GM23248 (cell line): ENCODE measurements at regions not wholly inside any gene's neighbourhood (a gene's known extent, or its start where the extent isn't known, plus 50 kb on each side); places are given as distances from the start of the nearest gene placed in this dataset.

ENCODE experiments used
- DNase-seq: peaks from one replicate; pipeline ENCODE4 v3.0.0-alpha.2; 2015
- H2AFZ ChIP-seq: fragments of 200-600 bp; sonication (generic); 2 replicates; pipeline ENCODE4 v1.6.1; 2016; ENCODE audit warnings: antibody characterized with exemption
- H3F3A ChIP-seq: fragments of 200-600 bp; sonication (generic); 2 replicates; pipeline ENCODE4 v1.6.1; 2016; ENCODE audit warnings: mild to moderate bottlenecking, antibody characterized with exemption, mixed run types; ENCODE audit not compliant: insufficient read depth
- H3K27ac ChIP-seq: fragments of 200-600 bp; sonication (generic); 2 replicates; pipeline ENCODE4 v1.5.1; 2016; ENCODE audit warnings: mild to moderate bottlenecking
- H3K27me3 ChIP-seq: fragments of 200-600 bp; sonication (generic); replicated peaks from 2 replicates; pipeline ENCODE4 v1.6.1; 2016; ENCODE audit warnings: mild to moderate bottlenecking; ENCODE audit not compliant: insufficient read depth
- H3K36me3 ChIP-seq: fragments of 200-600 bp; sonication (generic); 2 replicates; pipeline ENCODE4 v1.6.1; 2016; ENCODE audit warnings: low read depth, mild to moderate bottlenecking
- H3K4me1 ChIP-seq: fragments of 200-600 bp; sonication (generic); 2 replicates; pipeline ENCODE4 v1.6.1; 2016; ENCODE audit warnings: mild to moderate bottlenecking; ENCODE audit not compliant: insufficient read depth
- H3K4me2 ChIP-seq: fragments of 200-600 bp; sonication (generic); one replicate; pipeline ENCODE4 v1.6.1; 2016; ENCODE audit warnings: mild to moderate bottlenecking; ENCODE audit not compliant: unreplicated experiment
- H3K4me3 ChIP-seq: fragments of 200-600 bp; sonication (generic); 2 replicates; pipeline ENCODE4 v1.5.1; 2016; ENCODE audit warnings: mild to moderate bottlenecking
- H3K79me2 ChIP-seq: fragments of 200-600 bp; sonication (generic); 2 replicates; pipeline ENCODE4 v1.6.1; 2016; ENCODE audit warnings: mild to moderate bottlenecking; ENCODE audit not compliant: insufficient read depth
- H3K9ac ChIP-seq: fragments of 200-600 bp; sonication (generic); 2 replicates; pipeline ENCODE4 v1.6.1; 2016; ENCODE audit warnings: mild to moderate bottlenecking
- H3K9me2 ChIP-seq: fragments of 200-600 bp; sonication (generic); 2 replicates; pipeline ENCODE4 v1.6.1; 2016; ENCODE audit warnings: mixed run types, mild to moderate bottlenecking, moderate library complexity; ENCODE audit not compliant: insufficient read depth
- H3K9me3 ChIP-seq: fragments of 200-600 bp; sonication (generic); one replicate; pipeline ENCODE4 v1.6.1; 2017; ENCODE audit warnings: low read depth
- H4K20me1 ChIP-seq: fragments of 200-600 bp; sonication (generic); 2 replicates; pipeline ENCODE4 v1.6.0; 2016; ENCODE audit not compliant: insufficient read depth
- EZH2 ChIP-seq: fragments of 200-600 bp; sonication (generic); IDR thresholded peaks from 2 replicates; pipeline ENCODE4 v1.6.1; 2018; ENCODE audit warnings: antibody characterized with exemption, mild to moderate bottlenecking; ENCODE audit not compliant: insufficient read depth, poor library complexity, severe bottlenecking
- EZH2phosphoT487 ChIP-seq: fragments of 200-600 bp; sonication (generic); IDR thresholded peaks from 2 replicates; pipeline ENCODE4 v1.6.1; 2018; ENCODE audit warnings: antibody characterized with exemption, moderate library complexity, mild to moderate bottlenecking, low read depth; ENCODE audit not compliant: insufficient read depth
- WGBS, 2 experiments: methylation state at CpG; one replicate each; pipeline ENCODE4 v1.1.6; 2015 to 2017; ENCODE audit warnings: low lambda C conversion rate in 2 of 2, low coverage in 1 of 2; ENCODE audit errors: missing lambda C conversion rate in 2 of 2; 5-methylcytosine and 5-hydroxymethylcytosine counted together
- in situ Hi-C: fragments of 300-500 bp; cut with MboI; formaldehyde crosslinking; loops from 2 replicates; pipeline ENCODE4 v1.15.0; 2020

DNA sequence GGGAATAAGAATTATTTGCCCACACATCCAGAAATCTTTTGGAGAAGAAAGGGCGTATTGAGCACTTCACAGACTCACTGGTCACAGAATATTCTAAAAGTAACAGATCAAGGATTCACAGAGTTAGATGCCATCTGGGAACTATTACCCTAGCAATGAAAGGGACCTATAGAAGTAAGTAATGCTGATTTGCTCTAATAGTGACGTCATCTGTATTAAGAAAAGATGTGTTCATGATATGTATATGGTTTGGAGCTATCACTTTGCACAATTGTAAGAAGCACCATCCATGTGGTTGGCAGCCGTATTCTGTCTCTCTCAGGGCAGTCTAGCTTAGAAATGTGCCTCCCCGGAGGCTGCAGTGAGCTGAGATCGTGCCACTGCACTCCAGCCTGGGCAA, 52.8 kb upstream of the SV2C start:
- no peaks in the 10 kb centered on the region for H3K79me2 ChIP-seq
- no peak overlapping the region for H3K9ac ChIP-seq
- H2AFZ ChIP-seq = no peak overlapping the region
- no peaks in the 10 kb centered on the region for H3K27me3 ChIP-seq
- H3K36me3 ChIP-seq = no peaks in the 10 kb centered on the region
- H3K9me3 ChIP-seq = no peaks in the 10 kb centered on the region
- no peak overlapping the region for H3K27ac ChIP-seq
- H3K4me1 ChIP-seq = no peaks in the 10 kb centered on the region
- no peak overlapping the region for H3K4me3 ChIP-seq
- H3K9me2 ChIP-seq = no peaks in the 10 kb centered on the region
- no peaks in the 10 kb centered on the region for H4K20me1 ChIP-seq
- no peak overlapping the region for H3K4me2 ChIP-seq
- TF ChIP-seq EZH2 (no peak), EZH2phosphoT487 (no peak)
- 0 to 1% methylated on average over 5 of the region's 5 CpGs for WGBS, 2 experiments
- H3F3A ChIP-seq = no peaks in the 10 kb centered on the region
- DNase-seq = no peak
- in situ Hi-C loops = no loop called here

DNA sequence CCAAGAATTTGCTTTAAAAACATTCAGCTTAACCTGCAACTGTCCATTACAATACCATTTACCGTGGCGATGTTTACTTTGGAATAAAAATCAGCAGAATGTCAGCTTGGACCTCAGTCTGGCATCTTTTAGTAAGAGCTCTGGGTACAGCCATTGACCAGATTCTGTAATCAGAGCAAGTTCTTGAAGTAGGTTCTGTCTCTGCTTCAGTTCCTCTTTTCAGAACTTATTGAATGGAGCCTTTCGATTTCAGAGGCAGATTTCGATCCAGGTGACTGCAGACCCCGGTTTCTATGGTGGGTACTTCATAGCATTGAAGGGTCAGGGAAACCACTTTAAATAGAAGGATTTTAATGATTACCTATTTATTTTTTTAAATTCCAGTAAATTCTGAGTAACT, 53.4 kb upstream of the SV2C start:
- Histone ChIP-seq H3K36me3 (no peaks in the 10 kb centered on the region), H3K27me3 (no peaks in the 10 kb centered on the region), H3K9ac (no peak overlapping the region), H3K4me2 (no peak overlapping the region), H3K9me2 (no peaks in the 10 kb centered on the region), H3K27ac (no peak overlapping the region), H2AFZ (no peak overlapping the region), H3K4me3 (no peak overlapping the region), H3F3A (no peaks in the 10 kb centered on the region), H3K4me1 (no peaks in the 10 kb centered on the region), H3K79me2 (no peaks in the 10 kb centered on the region), H4K20me1 (no peaks in the 10 kb centered on the region), H3K9me3 (no peaks in the 10 kb centered on the region)
- no peak for TF ChIP-seq EZH2phosphoT487
- TF ChIP-seq EZH2 = no peak
- in situ Hi-C loops = no loop called here
- 53 to 55% methylated on average over 5 of the region's 5 CpGs for WGBS, 2 experiments
- DNase-seq = no peak

DNA sequence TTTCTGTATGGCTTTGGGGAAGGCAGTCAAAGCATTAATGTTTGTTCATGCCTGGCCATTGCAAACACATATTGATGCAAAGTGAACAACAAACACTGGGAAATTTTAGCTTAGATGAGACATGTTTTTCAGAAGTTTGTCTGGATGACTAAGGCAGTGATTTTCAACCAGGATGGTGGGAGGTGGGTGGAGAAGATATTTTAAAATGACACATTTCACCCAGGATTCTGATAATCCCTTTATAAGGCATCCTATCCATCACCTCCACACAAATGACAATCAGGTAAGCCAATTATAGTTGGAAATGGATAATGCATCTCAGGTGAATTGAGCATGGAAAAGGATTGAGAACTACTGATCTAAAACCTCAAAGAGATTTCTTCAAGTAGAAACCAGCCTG, 57.4 kb upstream of the SV2C start:
- Histone ChIP-seq H3K27ac (no peak overlapping the region), H4K20me1 (no peaks in the 10 kb centered on the region), H3K9me2 (no peaks in the 10 kb centered on the region), H3K9me3 (no peaks in the 10 kb centered on the region), H3K4me2 (no peak overlapping the region), H3F3A (no peaks in the 10 kb centered on the region), H3K79me2 (no peaks in the 10 kb centered on the region), H3K4me3 (no peak overlapping the region), H2AFZ (no peak overlapping the region), H3K36me3 (no peaks in the 10 kb centered on the region), H3K9ac (no peak overlapping the region), H3K27me3 (no peaks in the 10 kb centered on the region), H3K4me1 (no peaks in the 10 kb centered on the region)
- TF ChIP-seq EZH2phosphoT487 = no peak
- no peak for DNase-seq
- in situ Hi-C loops = no loop called here

DNA sequence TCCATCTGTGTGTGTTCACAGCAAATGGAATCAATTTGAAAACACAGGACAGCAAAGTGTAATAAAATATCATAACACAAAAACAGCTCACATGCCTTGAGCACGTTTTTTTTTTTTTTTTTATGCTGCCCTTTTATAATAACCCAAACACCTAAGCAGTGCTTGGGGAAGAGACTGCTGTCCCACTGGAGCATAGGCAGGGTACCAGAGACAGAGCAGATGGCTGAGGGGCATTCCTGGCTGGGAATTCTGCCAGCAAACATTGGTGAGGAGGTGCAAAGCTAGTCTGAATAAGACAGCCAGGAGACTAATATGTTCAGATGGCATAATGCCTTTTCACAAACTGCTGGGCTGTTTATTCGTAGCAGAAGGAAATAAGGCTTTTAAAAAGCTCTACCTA, 58.1 kb upstream of the SV2C start:
- H4K20me1 ChIP-seq = no peaks in the 10 kb centered on the region
- H3K27ac ChIP-seq = no peak overlapping the region
- no peak for DNase-seq
- H3K4me2 ChIP-seq = no peak overlapping the region
- no peaks in the 10 kb centered on the region for H3K9me3 ChIP-seq
- no peak overlapping the region for H2AFZ ChIP-seq
- WGBS, 2 experiments = 0 to 4% methylated on average over 2 of the region's 2 CpGs
- H3K4me3 ChIP-seq = no peak overlapping the region
- H3K36me3 ChIP-seq = no peaks in the 10 kb centered on the region
- no peaks in the 10 kb centered on the region for H3K4me1 ChIP-seq
- no peaks in the 10 kb centered on the region for H3F3A ChIP-seq
- H3K79me2 ChIP-seq = no peaks in the 10 kb centered on the region
- TF ChIP-seq EZH2phosphoT487 (no peak), EZH2 (no peak)
- in situ Hi-C loops = no loop called here
- no peaks in the 10 kb centered on the region for H3K9me2 ChIP-seq
- H3K9ac ChIP-seq = no peak overlapping the region
- H3K27me3 ChIP-seq = no peaks in the 10 kb centered on the region

DNA sequence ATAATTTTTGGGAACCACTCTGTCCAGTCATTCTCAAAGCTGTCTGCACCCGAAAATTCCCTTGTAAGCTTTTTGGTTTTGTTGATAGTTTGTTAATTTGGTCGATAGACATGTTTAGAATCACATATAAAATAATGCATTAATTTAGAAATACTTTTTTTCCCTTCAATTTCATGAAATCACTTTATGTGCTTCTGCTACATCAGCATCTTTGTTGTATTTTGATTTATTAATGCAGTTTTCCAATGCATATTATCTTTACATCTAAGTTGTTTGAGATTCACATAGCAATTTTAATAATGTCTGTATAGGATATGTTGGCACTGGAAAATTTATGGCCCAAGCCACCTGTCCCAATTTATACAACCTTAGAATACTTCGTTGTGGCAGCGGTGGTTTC, 60.6 kb upstream of the SV2C start:
- no peaks in the 10 kb centered on the region for H3K4me1 ChIP-seq
- no peaks in the 10 kb centered on the region for H4K20me1 ChIP-seq
- no peaks in the 10 kb centered on the region for H3K9me2 ChIP-seq
- 18 to 20% methylated on average over 4 of the region's 4 CpGs for WGBS, 2 experiments
- no peaks in the 10 kb centered on the region for H3K27me3 ChIP-seq
- TF ChIP-seq EZH2 = no peak
- no peak for TF ChIP-seq EZH2phosphoT487
- H3K36me3 ChIP-seq = no peaks in the 10 kb centered on the region
- H3K79me2 ChIP-seq = no peaks in the 10 kb centered on the region
- H2AFZ ChIP-seq = no peak overlapping the region
- no peaks in the 10 kb centered on the region for H3K9me3 ChIP-seq
- H3K9ac ChIP-seq = no peak overlapping the region
- H3K27ac ChIP-seq = no peak overlapping the region
- DNase-seq = no peak
- in situ Hi-C loops = no loop called here
- H3K4me2 ChIP-seq = no peak overlapping the region
- H3F3A ChIP-seq = no peaks in the 10 kb centered on the region
- no peak overlapping the region for H3K4me3 ChIP-seq
